Activated B cell treated with CpG ODN at 0.5 μM for 24 hours (primary cell): ENCODE measurements at regions not wholly inside any gene's neighbourhood (a gene's known extent, or its start where the extent isn't known, plus 50 kb on each side); places are given as distances from the start of the nearest gene placed in this dataset.

Experiments
- ATAC-seq: fragments of 200-7000 bp; cut with Tn5 transposase; one replicate; pipeline ENCODE4 v1.10.0; 2021; ENCODE audit warnings: low read depth, mild to moderate bottlenecking, moderate library complexity
- CTCF ChIA-PET: fragments of 350-600 bp; sonication (Branson Sonifier 250); formaldehyde crosslinking; loops from one replicate; lab custom pipeline; 2021; ENCODE audit warnings: antibody characterized with exemption; lab: Charles Lee
- POLR2A ChIA-PET: fragments of 350-600 bp; sonication (Branson Sonifier 250); formaldehyde crosslinking; loops from one replicate; lab custom pipeline; 2021; ENCODE audit warnings: antibody characterized with exemption; lab: Charles Lee
- DNase-seq: peaks from one replicate; pipeline ENCODE4 v3.0.0; 2022
- H3K27ac Mint-ChIP-seq: one replicate; pipeline ENCODE4 v1.8.0; 2020; ENCODE audit warnings: mixed read lengths
- H3K27me3 Mint-ChIP-seq: one replicate; pipeline ENCODE4 v1.8.0; 2021; ENCODE audit warnings: mixed read lengths
- H3K36me3 Mint-ChIP-seq: one replicate; pipeline ENCODE4 v1.8.0; 2021; ENCODE audit warnings: low read depth, mixed read lengths
- H3K4me1 Mint-ChIP-seq: one replicate; pipeline ENCODE4 v1.8.0; 2021; ENCODE audit warnings: mixed read lengths
- H3K4me3 Mint-ChIP-seq: one replicate; pipeline ENCODE4 v1.8.0; 2020; ENCODE audit warnings: mild to moderate bottlenecking, mixed read lengths
- H3K9me3 Mint-ChIP-seq: one replicate; pipeline ENCODE4 v1.8.0; 2020; ENCODE audit warnings: mixed read lengths
- intact Hi-C: fragments of 100-400 bp; cut with micrococcal nuclease; formaldehyde crosslinking; loops from one replicate; pipeline ENCODE4 v1.15.1; 2024
- TF ChIP-seq, protein P1 (sequence below): fragments of 200-600 bp; IDR thresholded peaks from one replicate; pipeline ENCODE4 v1.8.0; 2022; ENCODE audit warnings: antibody characterized with exemption, mild to moderate bottlenecking

DNA sequence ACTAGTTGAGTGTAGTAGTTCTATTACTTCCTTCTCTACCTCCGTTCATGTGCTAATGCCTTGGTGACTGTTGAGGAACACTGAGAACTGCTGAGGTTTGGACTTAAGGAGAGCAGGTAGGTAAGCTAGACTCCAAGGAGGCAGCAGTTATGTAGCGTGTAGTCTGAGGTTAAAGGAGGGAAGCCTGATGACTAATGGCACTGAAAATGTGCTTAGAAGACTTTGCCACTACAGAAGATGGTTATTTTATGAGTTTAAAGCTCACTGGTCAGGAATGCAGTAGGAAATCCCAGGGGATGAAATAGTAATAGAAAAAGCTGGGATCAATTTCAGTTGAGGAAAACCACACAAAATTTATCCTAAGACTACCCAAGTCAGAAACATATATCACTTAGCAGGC lies 1077.3 kb downstream of the RAPGEF2 start:
- intact Hi-C loops = no loop called here
- no peaks in the 10 kb centered on the region for H3K4me1 Mint-ChIP-seq
- no peak overlapping the region for H3K4me3 Mint-ChIP-seq
- TF ChIP-seq, protein P1, sequence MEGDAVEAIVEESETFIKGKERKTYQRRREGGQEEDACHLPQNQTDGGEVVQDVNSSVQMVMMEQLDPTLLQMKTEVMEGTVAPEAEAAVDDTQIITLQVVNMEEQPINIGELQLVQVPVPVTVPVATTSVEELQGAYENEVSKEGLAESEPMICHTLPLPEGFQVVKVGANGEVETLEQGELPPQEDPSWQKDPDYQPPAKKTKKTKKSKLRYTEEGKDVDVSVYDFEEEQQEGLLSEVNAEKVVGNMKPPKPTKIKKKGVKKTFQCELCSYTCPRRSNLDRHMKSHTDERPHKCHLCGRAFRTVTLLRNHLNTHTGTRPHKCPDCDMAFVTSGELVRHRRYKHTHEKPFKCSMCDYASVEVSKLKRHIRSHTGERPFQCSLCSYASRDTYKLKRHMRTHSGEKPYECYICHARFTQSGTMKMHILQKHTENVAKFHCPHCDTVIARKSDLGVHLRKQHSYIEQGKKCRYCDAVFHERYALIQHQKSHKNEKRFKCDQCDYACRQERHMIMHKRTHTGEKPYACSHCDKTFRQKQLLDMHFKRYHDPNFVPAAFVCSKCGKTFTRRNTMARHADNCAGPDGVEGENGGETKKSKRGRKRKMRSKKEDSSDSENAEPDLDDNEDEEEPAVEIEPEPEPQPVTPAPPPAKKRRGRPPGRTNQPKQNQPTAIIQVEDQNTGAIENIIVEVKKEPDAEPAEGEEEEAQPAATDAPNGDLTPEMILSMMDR = no peak
- ChIA-PET POLR2A (no interaction called here), CTCF (no interaction called here)
- ATAC-seq (no peak), DNase-seq (no peak)
- peaks cover 8% of the 10 kb centered on the region for H3K9me3 Mint-ChIP-seq
- no peaks in the 10 kb centered on the region for H3K36me3 Mint-ChIP-seq
- no peaks in the 10 kb centered on the region for H3K27me3 Mint-ChIP-seq
- H3K27ac Mint-ChIP-seq = no peak overlapping the region

DNA sequence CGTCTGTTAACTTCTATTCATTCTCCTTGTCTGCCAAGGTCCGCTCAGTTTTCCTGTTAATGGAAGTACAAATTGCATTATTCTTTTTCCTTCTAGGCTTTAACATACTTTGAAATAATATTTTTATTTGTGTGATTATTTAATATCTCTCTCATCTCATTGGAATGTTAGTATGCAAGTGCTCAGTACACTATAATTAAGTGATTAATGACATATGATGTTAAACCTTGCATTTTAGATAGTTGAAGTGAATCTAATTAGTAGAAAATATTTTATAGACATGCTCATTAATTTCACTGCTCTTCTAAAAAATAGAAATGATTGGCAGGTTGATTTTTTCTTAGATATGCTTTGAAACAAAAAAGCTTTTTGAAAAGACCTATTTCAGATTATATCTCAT lies 1079.8 kb downstream of the RAPGEF2 start:
- Mint-ChIP-seq H3K36me3 (no peaks in the 10 kb centered on the region), H3K4me1 (no peaks in the 10 kb centered on the region), H3K9me3 (peaks cover 5% of the 10 kb centered on the region), H3K27me3 (no peaks in the 10 kb centered on the region), H3K27ac (no peak overlapping the region), H3K4me3 (no peak overlapping the region)
- ATAC-seq (no peak), DNase-seq (no peak)
- ChIA-PET CTCF (no interaction called here), POLR2A (no interaction called here)
- TF ChIP-seq, protein P1 = no peak
- intact Hi-C loops = no loop called here

DNA sequence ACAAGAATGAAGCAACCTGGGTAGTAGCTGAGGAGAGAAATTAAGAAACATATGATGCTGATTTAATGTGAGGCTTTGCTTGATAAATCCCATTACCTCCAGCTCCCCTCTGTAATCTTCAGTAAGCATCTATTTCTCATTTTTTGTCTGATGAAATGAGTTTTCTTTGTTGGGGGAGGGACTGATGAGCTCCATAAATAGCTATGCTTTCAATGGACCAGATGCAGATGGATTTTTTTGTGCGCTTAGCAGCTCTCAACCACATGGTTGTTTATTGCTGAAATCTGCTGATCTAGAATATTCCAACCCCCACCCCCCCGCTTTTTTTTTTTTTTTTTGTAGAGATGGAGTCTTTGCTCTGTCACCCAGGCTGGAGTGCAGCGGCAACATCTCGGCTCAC lies 1082.0 kb downstream of the RAPGEF2 start:
- H3K9me3 Mint-ChIP-seq = peaks cover 2% of the 10 kb centered on the region
- POLR2A ChIA-PET = no interaction called here
- no peak for DNase-seq
- intact Hi-C loops = no loop called here
- no peak overlapping the region for H3K4me3 Mint-ChIP-seq
- H3K36me3 Mint-ChIP-seq = no peaks in the 10 kb centered on the region
- no peak for ATAC-seq
- TF ChIP-seq, protein P1 = no peak
- CTCF ChIA-PET = no interaction called here
- no peaks in the 10 kb centered on the region for H3K4me1 Mint-ChIP-seq
- H3K27me3 Mint-ChIP-seq = no peaks in the 10 kb centered on the region
- no peak overlapping the region for H3K27ac Mint-ChIP-seq

DNA sequence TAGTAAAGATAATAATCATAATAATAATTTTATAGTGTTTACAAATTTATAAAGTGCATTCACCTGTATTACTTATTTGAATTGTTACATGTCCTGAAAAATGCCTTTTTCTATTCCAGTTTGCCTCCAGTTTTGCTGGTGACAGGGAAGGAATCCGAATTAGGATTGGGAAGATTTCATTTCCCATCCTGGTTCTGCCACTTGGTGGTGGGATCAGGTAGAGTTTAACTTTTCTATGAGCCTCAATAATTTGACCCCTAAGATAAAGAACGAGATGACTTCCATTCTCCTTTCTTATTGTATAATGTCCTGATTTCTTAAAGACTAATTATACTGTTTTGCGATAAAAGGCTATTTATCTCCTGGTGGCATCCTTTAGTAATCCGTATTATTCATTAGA lies 1090.9 kb downstream of the RAPGEF2 start:
- Mint-ChIP-seq H3K4me3 (no peak overlapping the region), H3K27me3 (no peaks in the 10 kb centered on the region), H3K9me3 (no peaks in the 10 kb centered on the region), H3K36me3 (no peaks in the 10 kb centered on the region), H3K4me1 (no peaks in the 10 kb centered on the region), H3K27ac (no peak overlapping the region)
- ChIA-PET POLR2A (no interaction called here), CTCF (no interaction called here)
- ATAC-seq = no peak
- TF ChIP-seq, protein P1 = no peak
- intact Hi-C loops = no loop called here
- DNase-seq = no peak

DNA sequence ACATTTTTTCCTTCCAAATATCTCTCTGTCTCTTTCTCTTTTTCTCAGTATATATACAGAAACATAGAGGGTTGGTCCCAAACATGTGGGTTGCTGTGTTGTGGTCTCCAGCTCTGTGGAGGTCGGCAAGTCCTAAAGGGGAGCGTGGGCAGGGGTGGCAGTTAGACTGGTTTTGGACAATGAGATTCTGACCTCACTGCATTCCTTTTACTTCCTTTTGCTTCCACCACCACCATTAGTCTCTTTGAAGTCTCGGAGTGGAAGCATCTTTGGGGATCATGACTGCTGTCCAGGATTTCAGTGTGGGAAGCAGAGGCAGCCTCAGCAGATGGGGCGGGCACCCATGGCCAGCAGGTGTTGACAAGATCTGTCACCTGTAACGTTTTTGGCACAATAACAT lies 1091.8 kb downstream of the RAPGEF2 start:
- no peaks in the 10 kb centered on the region for H3K4me1 Mint-ChIP-seq
- no peaks in the 10 kb centered on the region for H3K27me3 Mint-ChIP-seq
- H3K27ac Mint-ChIP-seq = no peak overlapping the region
- ATAC-seq = no peak
- POLR2A ChIA-PET = no interaction called here
- no peak overlapping the region for H3K4me3 Mint-ChIP-seq
- intact Hi-C loops = no loop called here
- H3K9me3 Mint-ChIP-seq = peaks cover under 1% of the 10 kb centered on the region
- CTCF ChIA-PET = no interaction called here
- TF ChIP-seq, protein P1 = no peak
- H3K36me3 Mint-ChIP-seq = no peaks in the 10 kb centered on the region
- DNase-seq = no peak
